NCI-H226 (cell line): ENCODE measurements at regions not wholly inside any gene's neighbourhood (a gene's known extent, or its start where the extent isn't known, plus 50 kb on each side); places are given as distances from the start of the nearest gene placed in this dataset.
A peak's percentile ranks its signal among the peaks of the same experiment; 100 is the strongest.

Source experiments
- DNase-seq: peaks from one replicate; pipeline ENCODE4 v3.0.0-alpha.2; 2015

DNA sequence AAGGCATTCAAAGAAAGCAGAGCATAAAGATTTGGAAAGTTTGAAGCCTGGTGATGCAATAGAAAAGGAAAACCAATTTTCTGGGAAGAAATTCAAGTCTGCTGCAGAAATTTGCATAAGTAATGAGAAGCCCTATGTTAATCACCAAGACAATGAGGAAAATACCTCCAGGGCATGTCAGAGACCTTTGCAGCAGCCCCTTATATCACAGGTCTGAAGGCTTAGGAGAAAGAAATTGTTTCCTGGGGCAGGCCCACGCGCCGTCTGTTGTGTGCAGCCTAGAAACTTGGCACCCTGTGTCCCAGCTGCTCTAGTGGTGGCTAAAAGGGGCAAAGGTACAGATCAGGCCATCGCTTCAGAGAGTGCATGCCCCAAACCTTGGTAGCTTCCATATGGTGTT, 495.3 kb upstream of the CDH6 start:
- DNase-seq, result no peak

- no peak for DNase-seq
These were observed 500.2 kb upstream of the CDH6 start for GRCh38 chr5:30693326-30693725.

DNA sequence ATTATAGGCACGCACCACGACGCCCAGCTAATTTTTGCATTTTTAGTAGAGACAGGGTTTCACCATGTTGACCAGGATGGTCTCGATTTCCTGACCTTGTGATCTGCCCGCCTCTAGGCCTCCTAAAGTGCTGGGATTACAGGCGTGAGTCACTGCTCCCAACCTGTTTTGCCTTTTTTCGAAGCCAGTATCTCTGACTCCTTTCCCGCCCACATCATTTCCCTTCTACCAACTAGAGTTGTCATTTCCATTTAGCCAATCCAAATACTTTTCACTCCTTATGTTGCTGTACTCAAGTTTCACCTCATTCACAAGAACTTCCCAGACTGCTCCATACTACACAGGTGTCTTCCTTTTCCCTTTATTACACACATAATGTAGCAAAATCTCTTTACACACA, 502.6 kb upstream of the CDH6 start:
- DNase-seq, result no peak

DNA sequence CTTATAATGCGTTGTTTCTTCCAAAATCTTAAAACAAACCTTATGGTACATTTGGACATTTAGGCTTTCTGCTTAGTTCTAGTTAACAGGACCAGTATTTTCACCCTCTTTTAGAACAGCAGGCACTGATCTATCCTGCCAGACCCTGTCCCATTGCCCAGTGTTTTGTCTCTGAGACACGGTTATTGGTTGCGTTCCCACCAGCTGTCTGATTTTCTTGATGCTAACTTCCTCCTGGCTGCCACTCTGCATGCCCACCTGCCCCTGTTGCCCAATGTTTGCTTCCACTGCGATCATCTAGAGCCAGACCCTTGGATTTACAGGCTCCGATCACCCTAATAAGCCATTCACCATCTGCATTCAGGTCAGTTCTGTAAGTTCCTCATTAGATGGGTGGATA, 506.0 kb upstream of the CDH6 start:
- DNase-seq, result no peak

DNA sequence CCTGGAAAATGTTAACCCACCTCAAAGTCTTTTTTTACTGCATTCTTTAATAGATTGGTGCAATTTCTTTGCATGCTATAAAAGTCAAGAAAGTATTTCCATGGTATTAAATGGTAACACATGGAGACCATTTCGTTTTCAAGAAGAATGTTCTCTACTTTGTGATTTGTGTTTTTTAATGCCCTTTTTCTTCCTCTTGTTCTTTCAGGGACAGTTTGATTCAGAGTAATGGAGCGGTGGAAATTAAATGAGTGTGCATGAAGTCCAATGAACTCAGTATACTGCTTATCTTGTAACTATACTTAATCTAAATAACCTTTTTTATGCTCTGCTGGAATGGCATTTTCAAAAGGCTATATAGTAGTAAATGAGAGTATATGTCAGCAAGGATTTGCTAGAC, 507.0 kb upstream of the CDH6 start:
- no peak for DNase-seq

DNA sequence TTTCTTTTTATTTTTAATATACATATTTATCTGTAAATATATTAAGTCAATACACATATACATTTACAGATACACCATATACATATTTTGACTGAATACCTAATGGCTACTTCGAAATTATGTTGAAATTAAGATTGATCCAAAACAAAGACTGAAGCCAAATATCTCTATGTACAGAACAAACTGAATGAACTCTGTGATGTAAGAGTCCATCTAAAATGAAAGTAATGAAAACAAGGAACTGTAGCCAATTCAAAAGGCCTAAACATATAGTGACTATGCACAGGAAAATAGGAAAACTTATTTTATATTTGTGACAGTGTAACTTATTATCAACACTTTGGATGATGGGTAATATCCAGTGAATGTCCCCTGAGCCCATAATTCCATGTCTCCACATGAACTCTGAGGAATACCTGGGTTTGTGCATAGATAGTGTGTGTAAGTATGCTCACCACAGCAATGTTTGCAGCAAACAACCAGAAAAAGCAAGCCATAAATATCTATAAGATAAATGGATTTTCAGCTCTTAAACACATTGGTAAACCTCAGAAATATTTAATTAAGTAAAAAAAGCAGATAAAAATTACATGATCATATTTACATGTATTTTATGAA, 517.2 kb upstream of the CDH6 start:
- DNase-seq, result no peak

DNA sequence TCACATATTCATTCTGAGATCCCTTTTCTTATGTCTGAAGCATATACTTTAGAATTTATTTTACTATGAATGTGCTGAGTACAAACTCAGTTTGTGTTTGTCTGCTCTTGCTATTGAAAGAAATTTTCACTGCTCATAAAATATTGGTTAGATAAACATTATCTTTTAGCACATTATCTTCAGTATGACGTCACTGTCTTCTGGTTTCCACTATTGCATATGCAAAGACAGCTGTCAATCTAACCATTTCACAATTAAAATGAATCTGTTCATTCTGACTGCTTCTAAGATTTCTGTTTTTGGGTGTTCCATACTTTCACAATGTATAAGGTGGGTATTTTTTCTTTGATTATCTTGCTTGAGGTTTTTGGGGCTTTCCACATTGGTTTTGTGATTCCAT, 526.2 kb upstream of the CDH6 start:
- no peak for DNase-seq

DNA sequence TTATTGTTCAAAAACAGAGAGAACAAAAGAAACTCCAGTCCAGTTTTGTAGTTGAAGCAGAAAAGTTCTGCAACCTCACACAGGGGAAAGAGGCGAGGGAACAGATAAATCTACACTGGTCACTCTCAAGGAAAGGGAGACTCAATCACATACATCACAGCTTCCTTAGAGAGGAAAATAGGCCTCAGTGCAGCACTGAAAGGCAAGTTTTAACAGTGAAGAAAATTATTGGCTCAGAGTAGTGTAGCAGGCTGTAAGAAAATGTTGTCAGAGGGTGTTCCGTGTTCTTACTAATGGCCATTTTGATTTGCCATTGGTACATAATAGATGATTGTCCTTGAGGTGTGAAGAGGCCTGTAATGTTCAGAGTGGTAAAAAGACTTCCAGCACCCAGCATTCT, 530.0 kb upstream of the CDH6 start:
- no peak for DNase-seq

DNA sequence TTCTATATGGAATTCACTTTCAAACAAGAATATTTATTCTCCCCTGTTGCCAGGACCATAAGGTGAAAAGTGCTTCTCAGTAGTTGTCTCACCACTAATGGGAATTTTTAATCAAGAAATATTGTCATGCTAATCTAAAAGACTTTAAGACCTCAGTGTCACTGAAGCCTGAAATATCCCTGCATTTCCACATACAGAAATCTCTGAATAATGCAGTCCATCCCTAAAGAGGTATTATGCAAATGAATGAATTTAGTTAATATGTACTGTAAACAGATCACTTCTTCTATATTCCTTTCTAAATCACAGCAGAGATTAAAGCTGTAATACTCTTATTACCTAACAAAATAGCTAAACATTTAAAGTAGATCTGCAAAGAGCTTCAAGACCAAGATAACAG, 531.1 kb upstream of the CDH6 start:
- DNase-seq, result no peak

DNA sequence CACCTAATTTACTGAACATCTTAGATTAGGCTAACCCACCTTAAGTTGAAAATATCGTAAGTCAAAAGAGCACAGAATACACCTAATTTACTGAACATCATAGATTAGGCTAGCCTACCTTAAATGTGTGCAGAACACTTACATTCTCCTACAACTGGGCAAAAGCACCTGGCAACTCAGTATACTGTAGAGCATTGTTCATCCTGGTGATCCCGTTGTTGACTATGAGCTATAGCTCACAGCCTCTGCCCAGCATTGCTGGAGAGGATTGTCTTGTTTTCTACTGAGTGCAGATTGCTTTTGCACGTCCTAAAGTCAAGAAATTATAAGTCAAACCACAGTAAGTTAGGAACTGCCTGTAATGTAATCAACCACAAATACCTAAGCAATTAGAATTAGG, 531.8 kb upstream of the CDH6 start:
- no peak for DNase-seq

GRCh38 chr5:30659417-30659816, 534.1 kb upstream of the CDH6 start:
- DNase-seq, result no peak

DNA sequence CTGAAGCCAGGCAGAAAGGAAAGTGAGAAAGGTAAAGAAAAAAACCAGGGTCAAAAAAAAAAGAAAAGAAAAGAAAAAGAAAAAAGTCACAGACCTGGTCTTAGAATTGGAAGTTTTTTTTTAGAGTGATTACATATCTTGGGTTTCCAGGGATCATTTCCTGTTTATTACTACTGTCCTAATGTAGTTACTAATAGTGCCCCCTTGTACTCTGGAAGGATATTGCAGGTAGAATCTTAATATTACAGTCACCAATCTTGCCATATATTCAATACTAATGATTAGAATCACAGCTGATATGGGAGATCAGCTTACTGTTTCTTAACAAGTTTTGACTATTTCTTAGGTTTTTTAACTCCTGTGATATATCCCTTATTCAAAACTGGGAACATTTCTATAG, 543.2 kb upstream of the CDH6 start:
- no peak for DNase-seq

DNA sequence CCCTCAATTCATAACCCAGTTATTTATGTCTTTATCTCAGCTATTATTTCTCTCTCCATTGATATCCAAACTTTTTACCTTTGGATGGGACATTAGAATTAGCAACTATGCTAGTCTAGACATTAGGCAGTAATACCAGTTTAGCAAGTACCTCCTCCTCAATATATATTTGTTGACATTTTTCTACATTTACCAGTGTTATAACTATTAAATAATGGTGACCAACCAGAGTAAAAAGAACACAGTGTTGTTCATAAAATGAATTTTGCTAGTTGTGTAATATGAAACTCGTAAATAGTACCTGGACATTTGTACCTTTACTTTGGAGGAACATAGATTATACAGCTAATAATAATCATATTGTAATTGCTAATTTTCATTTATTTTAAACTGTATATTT, 554.6 kb upstream of the CDH6 start:
- DNase-seq, result no peak

DNA sequence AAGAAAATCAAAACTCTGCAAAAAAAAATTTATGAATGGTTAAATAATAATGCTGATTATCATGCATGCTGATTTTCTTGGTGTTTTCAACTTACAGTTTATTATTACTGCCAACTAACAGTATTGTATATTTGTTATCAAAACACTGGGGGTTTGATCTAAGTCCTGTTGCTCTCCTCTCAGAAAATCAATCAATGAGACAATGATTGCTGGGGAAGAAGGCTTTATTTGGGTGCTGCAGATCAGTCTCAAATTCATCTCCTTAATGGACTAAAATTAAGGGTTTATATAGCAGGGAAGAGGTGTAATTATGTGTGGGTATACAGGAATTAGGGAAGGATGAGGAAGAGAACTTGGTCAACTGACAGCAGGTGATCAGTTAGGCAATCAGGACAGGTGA, 565.5 kb upstream of the CDH6 start:
- no peak for DNase-seq

GRCh38 chr5:30626557-30626956, 566.9 kb upstream of the CDH6 start:
- DNase-seq, result no peak

GRCh38 chr5:30620481-30621085, 572.9 kb upstream of the CDH6 start:
- no peak for DNase-seq

DNA sequence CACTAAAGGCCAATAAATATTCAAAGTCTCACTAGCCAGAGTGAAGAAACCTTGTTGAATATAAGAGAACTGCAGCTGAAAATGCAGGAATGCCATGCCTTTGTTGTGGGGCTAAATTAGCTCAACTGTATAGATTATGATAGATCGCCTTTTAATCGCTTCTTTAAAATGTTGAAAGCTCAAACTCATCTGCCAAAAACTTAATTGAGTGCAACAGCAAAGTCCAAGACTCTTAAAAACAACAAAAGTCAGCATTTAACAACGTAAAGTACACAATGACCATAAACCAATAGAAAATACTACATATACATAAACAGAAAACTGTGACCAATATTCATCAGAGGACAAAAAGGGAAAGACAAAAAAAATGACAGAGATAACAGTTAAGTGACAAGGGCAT, 585.0 kb upstream of the CDH6 start:
- no peak for DNase-seq

GRCh38 chr5:30607301-30607894, 586.1 kb upstream of the CDH6 start:
- DNase-seq, result peak; percentile 76

DNA sequence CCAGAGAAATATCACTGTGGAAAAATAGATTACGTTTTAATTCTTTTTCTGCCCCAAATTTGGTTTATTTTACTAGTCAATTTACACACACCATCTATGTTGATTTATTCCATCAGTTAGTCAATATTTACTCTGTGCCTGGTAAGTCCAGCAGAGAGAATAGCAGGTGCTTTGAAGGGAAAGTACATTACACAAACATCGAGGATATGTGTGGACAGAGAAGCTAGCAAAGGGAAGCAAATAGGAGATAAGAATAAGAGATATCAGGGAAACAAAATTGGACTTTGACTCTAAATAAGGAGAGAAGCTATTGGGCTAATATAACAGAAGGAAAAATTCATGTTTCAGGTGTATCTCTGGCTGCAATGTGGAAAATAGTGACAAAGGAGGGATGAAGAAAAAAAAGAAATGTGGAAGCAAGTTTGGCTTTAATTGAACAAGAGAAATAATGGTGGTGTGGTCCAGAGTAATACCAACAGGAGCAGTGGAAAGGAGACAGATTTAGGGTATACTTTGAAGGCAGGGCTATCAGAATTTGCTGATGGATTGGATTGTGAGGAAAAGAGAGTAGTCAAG, 587.7 kb upstream of the CDH6 start:
- no peak for DNase-seq

GRCh38 chr5:30604648-30605262, 588.7 kb upstream of the CDH6 start:
- DNase-seq, result no peak

GRCh38 chr5:30600892-30601291, 592.6 kb upstream of the CDH6 start:
- no peak for DNase-seq

GRCh38 chr5:30596495-30597064, 596.9 kb upstream of the CDH6 start:
- no peak for DNase-seq

DNA sequence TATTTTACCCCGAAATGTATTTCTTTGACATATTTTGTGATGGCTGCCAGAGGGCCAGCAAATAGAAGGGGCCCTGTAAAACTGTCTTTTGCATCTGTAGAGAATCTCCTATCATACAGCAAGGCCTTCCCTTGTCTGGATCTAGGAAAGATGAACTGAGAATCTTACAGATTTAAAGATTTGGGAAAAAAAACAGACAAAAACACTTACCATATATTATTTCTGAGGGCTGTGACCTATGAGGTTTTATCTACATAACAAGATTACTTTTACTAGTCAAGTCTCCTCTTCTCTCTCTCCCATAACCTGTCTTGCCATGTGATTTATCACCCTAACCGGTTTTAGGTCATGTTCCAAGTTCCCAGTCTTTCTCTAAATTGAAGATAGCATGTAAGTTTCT, 599.2 kb upstream of the CDH6 start:
- no peak for DNase-seq

DNA sequence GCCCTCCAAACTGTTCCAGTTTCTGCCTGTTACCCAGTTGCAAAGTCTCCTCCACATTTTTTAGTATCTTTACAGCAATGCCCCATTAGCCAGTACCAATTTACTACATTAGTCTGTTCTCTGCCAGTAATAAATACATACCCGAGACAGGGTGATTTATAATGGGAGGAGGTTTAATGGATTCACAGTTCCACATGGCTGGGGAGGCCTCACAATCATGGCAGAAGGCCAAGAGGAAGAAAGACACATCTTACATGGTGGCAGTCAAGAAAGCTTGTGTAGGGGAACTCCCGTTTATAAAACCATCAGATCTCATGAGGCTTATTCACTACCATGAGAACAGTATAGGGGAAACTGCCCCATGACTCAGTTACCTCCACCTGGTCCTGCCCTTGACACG, 600.7 kb upstream of the CDH6 start:
- no peak for DNase-seq
